ENCODE measurements at regions not wholly inside any gene's neighbourhood (a gene's known extent, or its start where the extent isn't known, plus 50 kb on each side); places are given as distances from the start of the nearest gene placed in this dataset.

GRCh38 chr5:145697251-145697990, 137.7 kb downstream of the PRELID2 start (continued):
- no peak for TF ChIP-seq UBTF (IDR thresholded peaks at IDR 0.05; ENCODE audit: borderline replicate concordance in 1 of 2, low read depth in 2 of 2, low read length in 2 of 2)
- TF ChIP-seq SIN3B (IDR thresholded peaks at IDR 0.05; ENCODE audit: low read depth), result no peak
- TF ChIP-seq ZBTB9 (CRISPR knock-in tag; IDR thresholded peaks at IDR 0.05), result no peak
- no peak for TF ChIP-seq MEIS2 (IDR thresholded peaks at IDR 0.05; ENCODE audit: partially characterized antibody)
- TF ChIP-seq ZNF507 (tag; conservative IDR thresholded peaks at IDR 0.05), result no peak
- TF ChIP-seq ZNF274 (IDR thresholded peaks at IDR 0.05; ENCODE audit: borderline replicate concordance, low read depth, low read length), result no peak
- TF ChIP-seq RBM15 (IDR thresholded peaks at IDR 0.05; ENCODE audit: insufficient read depth, low read length), result no peak
- TF ChIP-seq ELF4 (CRISPR knock-in tag; IDR thresholded peaks at IDR 0.05), result no peak
- no peak for TF ChIP-seq PBX2 (CRISPR knock-in tag; IDR thresholded peaks at IDR 0.05; ENCODE audit: low read depth)
- TF ChIP-seq PBX2 (tag; conservative IDR thresholded peaks at IDR 0.05; ENCODE audit: low read depth), result 0 out of 2 replicates have a peak, but pooled peaks have one; percentile 13
- no peak for TF ChIP-seq SFPQ (IDR thresholded peaks at IDR 0.05; ENCODE audit: low read depth, low read length)
- no peak for TF ChIP-seq ZNF24 (IDR thresholded peaks at IDR 0.05)
- TF ChIP-seq SMARCE1 (IDR thresholded peaks at IDR 0.05), result no peak
- no peak for TF ChIP-seq NCOA6 (IDR thresholded peaks at IDR 0.05)
- no peak for TF ChIP-seq NFYB (IDR thresholded peaks at IDR 0.05; ENCODE audit: extremely low read depth, insufficient read length)
- no peak for TF ChIP-seq THRA (IDR thresholded peaks at IDR 0.05)
- no peak for TF ChIP-seq ZNF77 (CRISPR knock-in tag; IDR thresholded peaks at IDR 0.05)
- no peak for TF ChIP-seq ARID2 (IDR thresholded peaks at IDR 0.05)

All from K562 (cell line).